ENCODE measurements at regions not wholly inside any gene's neighbourhood (a gene's known extent, or its start where the extent isn't known, plus 50 kb on each side); places are given as distances from the start of the nearest gene placed in this dataset.

DNA sequence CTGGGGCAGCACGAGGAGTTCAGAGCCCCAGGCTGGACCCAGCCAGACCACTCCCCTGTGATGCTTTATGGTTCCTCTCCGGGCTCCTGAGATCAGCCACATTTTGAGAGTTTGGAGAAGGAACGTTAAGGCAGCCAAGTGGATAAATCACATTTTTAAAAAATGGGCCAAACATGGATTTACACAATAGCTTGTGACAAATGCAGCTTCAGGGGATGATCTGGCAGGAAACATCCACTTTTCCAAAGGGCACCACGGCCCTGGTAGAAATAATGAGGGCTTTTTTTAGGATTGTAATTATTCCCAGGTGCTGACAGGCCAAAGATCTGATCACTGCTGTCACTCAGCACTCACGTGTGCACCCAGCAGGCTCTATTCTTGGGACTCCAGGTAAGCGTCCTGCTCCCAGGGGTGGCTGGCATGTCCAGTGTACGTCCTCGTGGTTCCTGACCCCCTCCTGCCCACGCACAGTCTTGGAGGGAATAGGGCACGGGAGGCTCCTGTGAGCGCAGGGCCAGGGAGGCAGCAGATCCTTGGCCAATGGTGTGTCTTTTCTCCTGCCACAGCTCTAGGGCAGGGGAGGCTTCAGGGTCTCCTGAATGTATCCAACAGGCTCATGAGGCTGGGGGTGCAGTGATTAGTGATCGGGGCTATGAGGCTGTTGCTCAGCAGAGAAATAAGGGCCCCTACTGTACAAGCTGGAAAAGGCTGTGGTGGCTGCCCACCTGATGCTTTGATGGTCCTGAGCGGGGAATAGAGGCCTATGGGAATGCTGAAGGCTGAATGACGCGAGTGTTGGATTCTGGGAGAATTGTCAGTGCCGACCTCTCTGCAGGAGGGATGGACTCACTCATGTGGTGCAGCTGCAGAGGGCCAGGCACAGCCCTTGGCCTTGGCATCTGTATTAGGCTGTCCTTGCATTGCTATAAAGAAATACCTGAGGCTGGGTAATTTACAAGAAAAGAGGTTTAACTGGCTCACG, 415.7 kb downstream of the PTPRU start:
- peaks cover under 1% of the 10 kb centered on the region; the same call in 1 of the 2 replicates for H3K27me3 ChIP-seq (ENCODE audit: insufficient read depth, low read depth)
- no peak overlapping the region for H3K4me2 ChIP-seq
- no peak overlapping the region for H3K4me3 ChIP-seq (IDR thresholded peaks at IDR 0.05; ENCODE audit: insufficient read depth, low read depth, low read length)
- no peak overlapping the region for H3K27ac ChIP-seq
- H4K20me1 ChIP-seq (ENCODE audit: insufficient read depth): no peaks in the 10 kb centered on the region
- no peak overlapping the region for H2AFZ ChIP-seq (ENCODE audit: low read depth)
- H3K36me3 ChIP-seq (ENCODE audit: insufficient read depth): no peaks in the 10 kb centered on the region
- no peaks in the 10 kb centered on the region for H3K79me2 ChIP-seq (ENCODE audit: insufficient read depth, low read depth)
- TF ChIP-seq, protein P1, sequence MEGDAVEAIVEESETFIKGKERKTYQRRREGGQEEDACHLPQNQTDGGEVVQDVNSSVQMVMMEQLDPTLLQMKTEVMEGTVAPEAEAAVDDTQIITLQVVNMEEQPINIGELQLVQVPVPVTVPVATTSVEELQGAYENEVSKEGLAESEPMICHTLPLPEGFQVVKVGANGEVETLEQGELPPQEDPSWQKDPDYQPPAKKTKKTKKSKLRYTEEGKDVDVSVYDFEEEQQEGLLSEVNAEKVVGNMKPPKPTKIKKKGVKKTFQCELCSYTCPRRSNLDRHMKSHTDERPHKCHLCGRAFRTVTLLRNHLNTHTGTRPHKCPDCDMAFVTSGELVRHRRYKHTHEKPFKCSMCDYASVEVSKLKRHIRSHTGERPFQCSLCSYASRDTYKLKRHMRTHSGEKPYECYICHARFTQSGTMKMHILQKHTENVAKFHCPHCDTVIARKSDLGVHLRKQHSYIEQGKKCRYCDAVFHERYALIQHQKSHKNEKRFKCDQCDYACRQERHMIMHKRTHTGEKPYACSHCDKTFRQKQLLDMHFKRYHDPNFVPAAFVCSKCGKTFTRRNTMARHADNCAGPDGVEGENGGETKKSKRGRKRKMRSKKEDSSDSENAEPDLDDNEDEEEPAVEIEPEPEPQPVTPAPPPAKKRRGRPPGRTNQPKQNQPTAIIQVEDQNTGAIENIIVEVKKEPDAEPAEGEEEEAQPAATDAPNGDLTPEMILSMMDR (conservative IDR thresholded peaks at IDR 0.05; ENCODE audit: low read depth, low read length): no peak
- H3K9ac ChIP-seq: no peak overlapping the region
- no peaks in the 10 kb centered on the region for H3K4me1 ChIP-seq (ENCODE audit: low read depth, poor library complexity, severe bottlenecking)

DNA sequence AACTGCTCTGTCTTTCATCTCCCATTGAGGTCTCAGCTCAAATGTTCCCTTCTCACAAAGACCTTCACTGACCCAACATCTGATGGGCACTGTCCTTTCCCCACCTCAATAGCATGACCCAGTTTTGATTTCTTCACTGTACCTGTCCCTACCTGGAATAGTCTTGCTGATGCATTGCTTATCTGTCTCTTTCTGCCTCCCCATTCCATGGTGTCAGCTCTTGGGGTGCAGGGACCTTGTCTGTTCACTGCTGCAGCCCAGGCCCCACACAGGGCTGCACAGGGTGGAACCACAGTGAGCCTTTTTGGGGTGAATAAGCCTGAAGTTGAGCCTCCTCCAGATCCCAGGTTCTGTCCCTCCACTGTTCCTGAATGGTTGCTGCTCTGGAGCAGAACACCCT, 414.9 kb downstream of the PTPRU start:
- H2AFZ ChIP-seq (ENCODE audit: low read depth): no peak overlapping the region
- H3K4me1 ChIP-seq (ENCODE audit: low read depth, poor library complexity, severe bottlenecking): no peaks in the 10 kb centered on the region
- TF ChIP-seq, protein P1 (conservative IDR thresholded peaks at IDR 0.05; ENCODE audit: low read depth, low read length): no peak
- no peaks in the 10 kb centered on the region for H4K20me1 ChIP-seq (ENCODE audit: insufficient read depth)
- no peak overlapping the region for H3K4me3 ChIP-seq (IDR thresholded peaks at IDR 0.05; ENCODE audit: insufficient read depth, low read depth, low read length)
- H3K9ac ChIP-seq: no peak overlapping the region
- H3K79me2 ChIP-seq (ENCODE audit: insufficient read depth, low read depth): no peaks in the 10 kb centered on the region
- no peak overlapping the region for H3K4me2 ChIP-seq
- no peak overlapping the region for H3K27ac ChIP-seq
- H3K36me3 ChIP-seq (ENCODE audit: insufficient read depth): no peaks in the 10 kb centered on the region
- peaks cover 4% of the 10 kb centered on the region; the same call in 1 of the 2 replicates for H3K27me3 ChIP-seq (ENCODE audit: insufficient read depth, low read depth)

DNA sequence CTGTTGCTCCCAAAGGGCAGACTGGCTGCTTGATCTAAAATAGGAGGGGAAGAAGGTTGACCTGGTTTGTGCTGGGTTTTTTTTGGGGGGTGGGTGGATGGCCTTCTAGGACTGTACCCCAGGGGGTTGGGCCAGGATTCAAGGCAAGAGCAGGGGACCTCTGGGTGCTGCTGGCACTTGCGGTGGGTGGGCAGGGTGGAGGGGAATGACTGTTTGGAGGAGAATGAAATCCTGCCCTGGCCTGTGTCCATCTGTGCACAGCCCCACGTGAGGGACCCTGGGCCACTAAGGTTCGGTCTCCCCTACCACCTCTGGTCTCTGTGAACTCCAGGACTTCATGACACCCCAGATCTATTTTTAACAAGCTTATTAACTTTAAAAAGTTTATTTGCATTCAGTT, 414.2 kb downstream of the PTPRU start:
- H3K9ac ChIP-seq: no peak overlapping the region
- H3K4me1 ChIP-seq (ENCODE audit: low read depth, poor library complexity, severe bottlenecking): no peaks in the 10 kb centered on the region
- TF ChIP-seq, protein P1 (conservative IDR thresholded peaks at IDR 0.05; ENCODE audit: low read depth, low read length): no peak
- H3K36me3 ChIP-seq (ENCODE audit: insufficient read depth): no peaks in the 10 kb centered on the region
- H2AFZ ChIP-seq (ENCODE audit: low read depth): no peak overlapping the region
- H3K79me2 ChIP-seq (ENCODE audit: insufficient read depth, low read depth): no peaks in the 10 kb centered on the region
- H3K27ac ChIP-seq: no peak overlapping the region
- no peak overlapping the region for H3K4me3 ChIP-seq (IDR thresholded peaks at IDR 0.05; ENCODE audit: insufficient read depth, low read depth, low read length)
- peaks cover 4% of the 10 kb centered on the region; the same call in 1 of the 2 replicates for H3K27me3 ChIP-seq (ENCODE audit: insufficient read depth, low read depth)
- H4K20me1 ChIP-seq (ENCODE audit: insufficient read depth): no peaks in the 10 kb centered on the region
- no peak overlapping the region for H3K4me2 ChIP-seq

DNA sequence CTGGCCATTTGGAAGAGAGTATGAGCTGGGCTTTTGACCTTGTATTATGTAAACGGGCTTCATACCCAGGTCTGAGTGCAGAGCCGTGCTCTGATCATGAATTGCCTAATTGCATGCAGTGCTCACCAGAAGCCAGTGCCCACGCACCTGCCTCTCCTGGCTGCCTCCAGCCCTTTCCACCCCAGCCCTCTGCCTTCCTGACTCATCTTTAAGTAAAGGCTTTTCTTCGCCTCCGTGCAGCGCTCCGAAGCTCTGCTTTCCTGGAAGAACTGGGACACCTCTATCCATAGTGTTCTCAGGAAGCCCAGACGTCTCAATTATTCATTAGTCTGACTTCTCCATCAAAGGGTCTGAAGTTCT, 413.7 kb downstream of the PTPRU start:
- H3K9ac ChIP-seq: no peak overlapping the region
- H3K36me3 ChIP-seq (ENCODE audit: insufficient read depth): no peaks in the 10 kb centered on the region
- H3K27ac ChIP-seq: no peak overlapping the region
- peaks cover 6% of the 10 kb centered on the region; the same call in 1 of the 2 replicates for H3K27me3 ChIP-seq (ENCODE audit: insufficient read depth, low read depth)
- no peaks in the 10 kb centered on the region for H4K20me1 ChIP-seq (ENCODE audit: insufficient read depth)
- H3K4me1 ChIP-seq (ENCODE audit: low read depth, poor library complexity, severe bottlenecking): no peaks in the 10 kb centered on the region
- H3K79me2 ChIP-seq (ENCODE audit: insufficient read depth, low read depth): no peaks in the 10 kb centered on the region
- H2AFZ ChIP-seq (ENCODE audit: low read depth): no peak overlapping the region
- H3K4me2 ChIP-seq: no peak overlapping the region
- no peak overlapping the region for H3K4me3 ChIP-seq (IDR thresholded peaks at IDR 0.05; ENCODE audit: insufficient read depth, low read depth, low read length)
- TF ChIP-seq, protein P1 (conservative IDR thresholded peaks at IDR 0.05; ENCODE audit: low read depth, low read length): no peak

Measured in KMS-11 (cell line).